Ishikawa (cell line): ENCODE measurements at regions not wholly inside any gene's neighbourhood (a gene's known extent, or its start where the extent isn't known, plus 50 kb on each side); places are given as distances from the start of the nearest gene placed in this dataset.

Experiments used
- CEBPB ChIP-seq: IDR thresholded peaks from 2 replicates; pipeline ENCODE4 v1.6.1; 2012
- EP300 ChIP-seq: IDR thresholded peaks from 2 replicates; pipeline ENCODE4 v1.6.1; 2012; ENCODE audit warnings: borderline replicate concordance
- MAX ChIP-seq: IDR thresholded peaks from 2 replicates; pipeline ENCODE4 v1.6.1; 2012
- REST ChIP-seq: IDR thresholded peaks from 2 replicates; pipeline ENCODE4 v1.6.1; 2012; ENCODE audit warnings: low read depth, mild to moderate bottlenecking
- TAF1 ChIP-seq: IDR thresholded peaks from 2 replicates; pipeline ENCODE4 v1.6.1; 2012; ENCODE audit warnings: low read depth, mild to moderate bottlenecking
- TCF12 ChIP-seq: IDR thresholded peaks from 2 replicates; pipeline ENCODE4 v1.6.1; 2012; ENCODE audit warnings: low read depth
- USF1 ChIP-seq: IDR thresholded peaks from 2 replicates; pipeline ENCODE4 v1.6.1; 2012
- YY1 ChIP-seq: IDR thresholded peaks from 2 replicates; pipeline ENCODE4 v1.6.1; 2012; ENCODE audit warnings: low read depth

GRCh38 chr5:155850370-155850769 is 476.6 kb upstream of the SGCD start:
- TF ChIP-seq REST (no peak), MAX (no peak), EP300 (no peak), USF1 (no peak), TAF1 (no peak), YY1 (no peak), TCF12 (no peak), CEBPB (no peak)
